ENCODE measurements at regions not wholly inside any gene's neighbourhood (a gene's known extent, or its start where the extent isn't known, plus 50 kb on each side); places are given as distances from the start of the nearest gene placed in this dataset.

- H3K36me3 ChIP-seq (ENCODE audit: control insufficient read depth in 2 of 2, insufficient read depth in 2 of 2, low read length in 1 of 2): no peaks in the 10 kb centered on the region
- POLR2A ChIA-PET: no interaction called here
- TF ChIP-seq CREM (IDR thresholded peaks at IDR 0.05; ENCODE audit: low read depth) (no peak), DPF2 (IDR thresholded peaks at IDR 0.05) (no peak), PML (IDR thresholded peaks at IDR 0.05; ENCODE audit: low read length) (no peak), SP1 (IDR thresholded peaks at IDR 0.05; ENCODE audit: low read depth, low read length) (no peak), KAT2A (conservative IDR thresholded peaks at IDR 0.05; ENCODE audit: control insufficient read depth, low read depth, low read length) (no peak), BCL3 (IDR thresholded peaks at IDR 0.05; ENCODE audit: borderline replicate concordance, insufficient read depth, low read depth, low read length, poor library complexity, severe bottlenecking) (no peak), BCL11A (IDR thresholded peaks at IDR 0.05; ENCODE audit: low read depth, low read length) (no peak), ZZZ3 (IDR thresholded peaks at IDR 0.05; ENCODE audit: control insufficient read depth, insufficient read length, low read depth) (no peak), REST (IDR thresholded peaks at IDR 0.05; ENCODE audit: low read depth, low read length) (no peak)
- H3K27me3 ChIP-seq (replicated peaks in 1 of 2; ENCODE audit: control insufficient read depth in 2 of 2, insufficient read depth in 2 of 2, low read length in 1 of 2): no peaks in the 10 kb centered on the region
- CTCF ChIA-PET: no interaction called here
- in situ Hi-C loops (cut with MboI) (no loop called here), intact Hi-C loops (cut with micrococcal nuclease; ENCODE audit: unreplicated experiment) (no loop called here)
- H3K79me2 ChIP-seq (ENCODE audit: control insufficient read depth, insufficient read depth, low read length): no peaks in the 10 kb centered on the region
- DNase-seq (ENCODE audit: low read depth, low spot score) (no peak), ATAC-seq (no peak), FAIRE-seq (no peak)
- H4K20me1 ChIP-seq (ENCODE audit: control insufficient read depth, insufficient read depth): no peaks in the 10 kb centered on the region
- RAD21 ChIA-PET (ENCODE audit: unreplicated experiment): no interaction called here
- no peaks in the 10 kb centered on the region; the same call in 1 of the 3 replicates for H3K9me3 ChIP-seq (replicated peaks; ENCODE audit: control insufficient read depth, insufficient read depth, low read length)
- H3K4me2 ChIP-seq (ENCODE audit: control insufficient read depth, insufficient read depth): no peak overlapping the region
- no TSS peak for BruUV-seq (replicated peaks)
- H3K9ac ChIP-seq (ENCODE audit: control insufficient read depth, insufficient read depth, low read length): no peak overlapping the region
- SMC1A ChIA-PET (ENCODE audit: uncharacterized antibody, unreplicated experiment): no interaction called here
- no peak overlapping the region for H2AFZ ChIP-seq (ENCODE audit: control insufficient read depth, low read depth, low read length)
- no peaks in the 10 kb centered on the region for H3K4me1 ChIP-seq (ENCODE audit: control insufficient read depth, insufficient read depth, low read length)
- no peak overlapping the region for H3K4me3 ChIP-seq
- no peak overlapping the region for H3K27ac ChIP-seq (ENCODE audit: control insufficient read depth, insufficient read depth)
- WGBS (ENCODE audit: insufficient coverage, insufficient replicate concordance, low lambda C conversion rate, missing lambda C conversion rate): 0% methylated on average over 2 of the region's 2 CpGs
These were observed 229.1 kb upstream of the ZBED5 start for GRCh38 chr11:11086979-11087378.
